ENCODE measurements at regions not wholly inside any gene's neighbourhood (a gene's known extent, or its start where the extent isn't known, plus 50 kb on each side); places are given as distances from the start of the nearest gene placed in this dataset.

- Histone ChIP-seq H2AK5ac (ENCODE audit: low read depth, low read length) (no peak overlapping the region), H3K18ac (ENCODE audit: low read length) (no peak overlapping the region), H3K27ac (replicated peaks; ENCODE audit: low read length) (no peak overlapping the region), H3K27me3 (ENCODE audit: control insufficient read depth in 3 of 3, insufficient read depth in 3 of 3, low read depth in 1 of 3, low read length in 3 of 3) (peaks cover 0 to 4% (median 0%) of the 10 kb centered on the region in 3 experiments), H3K4me2 (ENCODE audit: insufficient read depth, low read length, poor library complexity, severe bottlenecking) (no peak overlapping the region), H4K91ac (ENCODE audit: low read depth, low read length, poor library complexity) (no peak overlapping the region), H2BK12ac (ENCODE audit: low read length) (no peak overlapping the region), H2BK120ac (ENCODE audit: low read depth, low read length) (no peak overlapping the region), H3K9ac (ENCODE audit: low read depth, low read length, poor library complexity) (no peak overlapping the region), H2BK5ac (ENCODE audit: low read length) (no peak overlapping the region), H4K8ac (ENCODE audit: low read depth, low read length) (no peak overlapping the region), H2BK15ac (ENCODE audit: low read length) (no peak overlapping the region), H3K36me3 (replicated peaks in 1 of 2; ENCODE audit: control insufficient read depth in 2 of 2, insufficient read depth in 2 of 2, low read length in 2 of 2) (no peaks in the 10 kb centered on the region), H3K14ac (ENCODE audit: low read length) (no peak overlapping the region), H3K79me1 (ENCODE audit: low read depth, low read length) (no peaks in the 10 kb centered on the region), H3K9me3 (replicated peaks in 1 of 2; ENCODE audit: control insufficient read depth in 2 of 2, insufficient read depth in 1 of 2, low read depth in 1 of 2, low read length in 2 of 2) (no peaks in the 10 kb centered on the region), H2AFZ (ENCODE audit: low read length) (no peak overlapping the region), H3K23ac (ENCODE audit: low read depth, low read length, poor library complexity) (no peak overlapping the region), H3K4me1 (ENCODE audit: control insufficient read depth in 2 of 2, insufficient read depth in 1 of 2, low read depth in 1 of 2, low read length in 2 of 2) (no peaks in the 10 kb centered on the region), H3K4me3 (ENCODE audit: low read length in 2 of 2) (no peak overlapping the region), H3K4ac (ENCODE audit: low read length) (no peak overlapping the region)
- no peak for DNase-seq (ENCODE audit: low spot score)
- WGBS, 2 donors (ENCODE audit: extremely low coverage in 2 of 2, insufficient read length in 2 of 2, insufficient replicate concordance in 1 of 2), result no CpG with 5 or more reads among the region's 5 CpGs
Measured at GRCh38 chr13:26864576-26864975, 104.0 kb upstream of the GPR12 start.

- H3K4me1 ChIP-seq (ENCODE audit: control insufficient read depth in 2 of 2, insufficient read depth in 1 of 2, low read depth in 1 of 2, low read length in 2 of 2), result no peaks in the 10 kb centered on the region
- H3K4me3 ChIP-seq (ENCODE audit: low read length in 2 of 2), result no peak overlapping the region
- H3K27ac ChIP-seq (replicated peaks; ENCODE audit: low read length), result no peak overlapping the region
- no CpG with 5 or more reads among the region's 2 CpGs for WGBS, 2 donors (ENCODE audit: extremely low coverage in 2 of 2, insufficient read length in 2 of 2, insufficient replicate concordance in 1 of 2)
- H3K23ac ChIP-seq (ENCODE audit: low read depth, low read length, poor library complexity), result no peak overlapping the region
- H2AFZ ChIP-seq (ENCODE audit: low read length), result no peak overlapping the region
- H3K27me3 ChIP-seq (ENCODE audit: control insufficient read depth in 3 of 3, insufficient read depth in 3 of 3, low read depth in 1 of 3, low read length in 3 of 3), result peaks cover 0 to 5% (median 0%) of the 10 kb centered on the region in 3 experiments
- DNase-seq (ENCODE audit: low spot score), result no peak
- H3K4ac ChIP-seq (ENCODE audit: low read length), result no peak overlapping the region
- no peak overlapping the region for H2BK15ac ChIP-seq (ENCODE audit: low read length)
- H3K79me1 ChIP-seq (ENCODE audit: low read depth, low read length), result no peaks in the 10 kb centered on the region
- no peak overlapping the region for H2BK12ac ChIP-seq (ENCODE audit: low read length)
- H3K9me3 ChIP-seq (replicated peaks in 1 of 2; ENCODE audit: control insufficient read depth in 2 of 2, insufficient read depth in 1 of 2, low read depth in 1 of 2, low read length in 2 of 2), result no peaks in the 10 kb centered on the region
- H3K14ac ChIP-seq (ENCODE audit: low read length), result no peak overlapping the region
- H2BK5ac ChIP-seq (ENCODE audit: low read length), result no peak overlapping the region
- H4K91ac ChIP-seq (ENCODE audit: low read depth, low read length, poor library complexity), result no peak overlapping the region
- no peak overlapping the region for H2AK5ac ChIP-seq (ENCODE audit: low read depth, low read length)
- no peak overlapping the region for H3K9ac ChIP-seq (ENCODE audit: low read depth, low read length, poor library complexity)
- H3K4me2 ChIP-seq (ENCODE audit: insufficient read depth, low read length, poor library complexity, severe bottlenecking), result no peak overlapping the region
- no peaks in the 10 kb centered on the region for H3K36me3 ChIP-seq (replicated peaks in 1 of 2; ENCODE audit: control insufficient read depth in 2 of 2, insufficient read depth in 2 of 2, low read length in 2 of 2)
- no peak overlapping the region for H2BK120ac ChIP-seq (ENCODE audit: low read depth, low read length)
- H3K18ac ChIP-seq (ENCODE audit: low read length), result no peak overlapping the region
- no peak overlapping the region for H4K8ac ChIP-seq (ENCODE audit: low read depth, low read length)
Measured at GRCh38 chr13:26861941-26862340, 101.4 kb upstream of the GPR12 start.

GRCh38 chr13:26855921-26856320 lies 95.3 kb upstream of the GPR12 start:
- no CpG with 5 or more reads among the region's 5 CpGs for WGBS, 2 donors (ENCODE audit: extremely low coverage in 2 of 2, insufficient read length in 2 of 2, insufficient replicate concordance in 1 of 2)
- no peak overlapping the region for H2BK5ac ChIP-seq (ENCODE audit: low read length)
- H3K9me3 ChIP-seq (replicated peaks in 1 of 2; ENCODE audit: control insufficient read depth in 2 of 2, insufficient read depth in 1 of 2, low read depth in 1 of 2, low read length in 2 of 2), result no peaks in the 10 kb centered on the region
- no peak overlapping the region for H3K14ac ChIP-seq (ENCODE audit: low read length)
- H3K79me1 ChIP-seq (ENCODE audit: low read depth, low read length), result no peaks in the 10 kb centered on the region
- H3K36me3 ChIP-seq (replicated peaks in 1 of 2; ENCODE audit: control insufficient read depth in 2 of 2, insufficient read depth in 2 of 2, low read length in 2 of 2), result no peaks in the 10 kb centered on the region
- DNase-seq (ENCODE audit: low spot score), result no peak
- H3K4ac ChIP-seq (ENCODE audit: low read length), result no peak overlapping the region
- no peak overlapping the region for H4K91ac ChIP-seq (ENCODE audit: low read depth, low read length, poor library complexity)
- H3K27ac ChIP-seq (replicated peaks; ENCODE audit: low read length), result no peak overlapping the region
- H3K4me2 ChIP-seq (ENCODE audit: insufficient read depth, low read length, poor library complexity, severe bottlenecking), result no peak overlapping the region
- no peak overlapping the region for H3K4me3 ChIP-seq (ENCODE audit: low read length in 2 of 2)
- H3K18ac ChIP-seq (ENCODE audit: low read length), result no peak overlapping the region
- peaks cover 0 to 3% of the 10 kb centered on the region in 2 donors for H3K4me1 ChIP-seq (ENCODE audit: control insufficient read depth in 2 of 2, insufficient read depth in 1 of 2, low read depth in 1 of 2, low read length in 2 of 2)
- no peak overlapping the region for H2BK120ac ChIP-seq (ENCODE audit: low read depth, low read length)
- H3K23ac ChIP-seq (ENCODE audit: low read depth, low read length, poor library complexity), result no peak overlapping the region
- H2BK15ac ChIP-seq (ENCODE audit: low read length), result no peak overlapping the region
- no peak overlapping the region for H2BK12ac ChIP-seq (ENCODE audit: low read length)
- no peak overlapping the region for H4K8ac ChIP-seq (ENCODE audit: low read depth, low read length)
- no peak overlapping the region for H2AFZ ChIP-seq (ENCODE audit: low read length)
- no peak overlapping the region for H3K9ac ChIP-seq (ENCODE audit: low read depth, low read length, poor library complexity)
- H2AK5ac ChIP-seq (ENCODE audit: low read depth, low read length), result no peak overlapping the region
- peaks cover 0 to 7% (median 0%) of the 10 kb centered on the region in 3 experiments for H3K27me3 ChIP-seq (ENCODE audit: control insufficient read depth in 3 of 3, insufficient read depth in 3 of 3, low read depth in 1 of 3, low read length in 3 of 3)

DNA sequence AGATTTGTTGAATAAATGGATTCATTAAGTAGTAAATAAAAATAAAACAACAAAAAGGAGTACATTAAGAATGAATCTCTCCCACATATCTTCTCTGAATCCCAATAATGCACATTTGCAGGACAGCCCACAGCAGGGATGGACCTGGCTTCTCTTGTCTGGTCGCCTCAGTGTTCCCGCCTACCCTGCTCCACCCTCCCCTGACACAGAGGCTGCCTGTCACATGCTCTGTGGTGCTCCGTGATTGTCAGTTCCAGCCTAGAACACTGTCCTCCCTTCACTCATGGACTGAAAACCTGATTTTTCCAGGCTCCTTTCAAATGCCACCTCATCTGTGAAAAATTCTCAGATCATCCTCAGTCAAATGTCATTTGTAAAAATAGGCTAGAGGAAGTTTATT lies 94.5 kb upstream of the GPR12 start:
- Histone ChIP-seq H2BK5ac (ENCODE audit: low read length) (no peak overlapping the region), H2BK120ac (ENCODE audit: low read depth, low read length) (no peak overlapping the region), H3K27me3 (ENCODE audit: control insufficient read depth in 3 of 3, insufficient read depth in 3 of 3, low read depth in 1 of 3, low read length in 3 of 3) (peaks cover 0 to 7% (median 0%) of the 10 kb centered on the region in 3 experiments), H3K4me2 (ENCODE audit: insufficient read depth, low read length, poor library complexity, severe bottlenecking) (no peak overlapping the region), H3K18ac (ENCODE audit: low read length) (no peak overlapping the region), H3K79me1 (ENCODE audit: low read depth, low read length) (no peaks in the 10 kb centered on the region), H2AFZ (ENCODE audit: low read length) (no peak overlapping the region), H3K4ac (ENCODE audit: low read length) (no peak overlapping the region), H3K9me3 (replicated peaks in 1 of 2; ENCODE audit: control insufficient read depth in 2 of 2, insufficient read depth in 1 of 2, low read depth in 1 of 2, low read length in 2 of 2) (no peaks in the 10 kb centered on the region), H4K91ac (ENCODE audit: low read depth, low read length, poor library complexity) (no peak overlapping the region), H3K4me3 (ENCODE audit: low read length in 2 of 2) (no peak overlapping the region), H2BK12ac (ENCODE audit: low read length) (no peak overlapping the region), H3K27ac (replicated peaks; ENCODE audit: low read length) (no peak overlapping the region), H3K9ac (ENCODE audit: low read depth, low read length, poor library complexity) (no peak overlapping the region), H3K4me1 (ENCODE audit: control insufficient read depth in 2 of 2, insufficient read depth in 1 of 2, low read depth in 1 of 2, low read length in 2 of 2) (peaks cover 0 to 3% of the 10 kb centered on the region in 2 donors), H4K8ac (ENCODE audit: low read depth, low read length) (no peak overlapping the region), H3K14ac (ENCODE audit: low read length) (no peak overlapping the region), H3K36me3 (replicated peaks in 1 of 2; ENCODE audit: control insufficient read depth in 2 of 2, insufficient read depth in 2 of 2, low read length in 2 of 2) (no peaks in the 10 kb centered on the region), H3K23ac (ENCODE audit: low read depth, low read length, poor library complexity) (no peak overlapping the region), H2AK5ac (ENCODE audit: low read depth, low read length) (no peak overlapping the region), H2BK15ac (ENCODE audit: low read length) (no peak overlapping the region)
- DNase-seq (ENCODE audit: low spot score), result no peak
- WGBS, 2 donors (ENCODE audit: extremely low coverage in 2 of 2, insufficient read length in 2 of 2, insufficient replicate concordance in 1 of 2), result no CpG with 5 or more reads among the region's 3 CpGs

All from neuronal stem cell (in vitro differentiated cells).